Stimulated activated naive CD8-positive, alpha-beta T cell treated with anti-CD3 and anti-CD28 coated beads, Interleukin-15, Interleukin-2, amounts not matched to agents 100 U/mL and 50 U/mL, for 24 hours (primary cell): ENCODE measurements at regions not wholly inside any gene's neighbourhood (a gene's known extent, or its start where the extent isn't known, plus 50 kb on each side); places are given as distances from the start of the nearest gene placed in this dataset.
"Not testable (repeated sequence)": the region's sequence is repeated elsewhere in the genome, so short reads cannot be mapped to it uniquely, and the experiment has no call there.

ENCODE experiments used
- ATAC-seq: fragments of 150-1000 bp; cut with Tn5 transposase; one replicate; pipeline ENCODE4 v1.10.0; 2021
- DNase-seq: peaks from one replicate; pipeline ENCODE4 v3.0.0; 2021

GRCh38 chr1:29682919-29683295, 446.6 kb downstream of the PTPRU start:
- DNase-seq: no peak
- no peak for ATAC-seq

GRCh38 chr1:29682171-29682918, 446.0 kb downstream of the PTPRU start:
- DNase-seq (no peak), ATAC-seq (no peak)

DNA sequence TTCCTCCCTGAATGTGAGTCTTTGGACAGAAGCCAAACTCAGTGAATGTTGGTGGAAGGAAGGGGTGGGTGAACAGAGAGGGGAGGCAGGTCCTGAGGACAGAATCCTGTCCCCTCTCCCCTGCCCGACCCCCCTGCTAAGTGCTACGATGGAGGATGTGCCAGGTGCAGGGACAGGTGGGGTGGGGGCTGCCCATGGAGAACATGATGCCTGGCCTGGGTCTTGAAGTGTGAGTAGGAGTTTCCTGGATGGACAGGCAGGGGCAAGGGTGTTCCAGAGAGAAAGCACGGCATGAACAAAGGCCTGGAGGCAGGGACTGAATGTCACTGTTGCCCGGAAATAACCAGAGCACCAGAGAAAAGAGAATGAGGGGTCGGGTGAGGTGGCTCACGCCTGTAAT, 445.1 kb downstream of the PTPRU start:
- ATAC-seq, DNase-seq: not testable (repeated sequence)

- no peak for DNase-seq
- ATAC-seq: no peak
Observed at GRCh38 chr1:29679828-29680558, 443.7 kb downstream of the PTPRU start.

DNA sequence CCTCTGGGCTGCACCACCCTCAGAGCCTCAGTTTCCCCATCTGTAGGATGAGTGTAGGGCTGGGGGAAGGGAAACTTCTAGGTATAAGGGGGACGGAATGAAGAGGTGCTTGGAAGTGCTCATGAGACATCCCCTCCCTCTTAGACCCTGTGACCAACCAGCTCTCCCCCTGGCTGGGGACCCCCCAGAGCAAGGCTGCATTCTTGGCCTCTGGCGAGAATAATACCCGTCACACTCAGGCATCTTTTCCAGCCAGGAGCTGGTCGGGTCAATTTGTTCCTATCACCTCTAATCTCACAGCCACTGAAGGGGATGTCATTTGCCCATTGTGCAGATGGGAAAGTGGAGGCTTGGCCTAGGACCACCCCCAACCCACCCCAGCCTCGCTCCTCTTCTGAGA, 443.0 kb downstream of the PTPRU start:
- ATAC-seq (no peak), DNase-seq (no peak)

- DNase-seq: no peak
- no peak for ATAC-seq
Observed at GRCh38 chr1:29677028-29678024, 441.0 kb downstream of the PTPRU start.

DNA sequence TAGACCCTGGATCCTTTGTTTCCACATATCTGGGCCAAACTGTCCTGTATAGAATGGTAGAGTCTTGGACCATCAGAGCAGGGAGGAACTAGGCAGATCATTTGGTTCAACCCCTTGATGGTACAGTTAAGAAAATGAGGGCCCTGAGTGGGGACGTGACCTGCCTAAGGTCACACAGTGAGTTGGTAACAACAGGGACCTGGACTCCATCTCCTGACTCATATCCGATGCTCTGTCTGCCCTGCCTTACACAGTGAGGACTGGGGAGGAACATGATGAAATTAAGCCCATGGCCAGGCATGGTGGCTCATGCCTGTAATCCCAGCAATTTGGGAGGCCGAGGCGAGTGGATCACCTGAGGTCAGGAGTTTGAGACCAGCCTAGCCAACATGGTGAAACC, 440.2 kb downstream of the PTPRU start:
- ATAC-seq (no peak), DNase-seq (no peak)

GRCh38 chr1:29675481-29676263, 439.4 kb downstream of the PTPRU start:
- ATAC-seq (no peak), DNase-seq (no peak)

GRCh38 chr1:29674627-29675326, 438.5 kb downstream of the PTPRU start:
- no peak for ATAC-seq
- DNase-seq: no peak

- ATAC-seq: no peak
- no peak for DNase-seq
Observed at GRCh38 chr1:29673669-29674626, 437.6 kb downstream of the PTPRU start.

DNA sequence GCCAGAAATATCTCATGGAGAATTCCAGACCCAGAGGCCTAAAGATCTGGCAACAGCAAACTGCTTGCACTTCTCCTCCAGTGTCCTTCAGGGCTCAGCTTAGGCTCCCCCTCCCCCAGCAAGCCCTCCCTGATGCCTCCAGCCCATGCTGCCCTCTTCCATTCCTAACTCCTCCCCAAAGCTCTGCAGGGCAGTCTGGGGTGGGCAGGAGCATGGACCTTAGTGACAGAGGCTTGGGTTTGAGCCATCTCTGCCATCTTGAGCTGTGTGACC, 436.8 kb downstream of the PTPRU start:
- ATAC-seq (no peak), DNase-seq (no peak)

DNA sequence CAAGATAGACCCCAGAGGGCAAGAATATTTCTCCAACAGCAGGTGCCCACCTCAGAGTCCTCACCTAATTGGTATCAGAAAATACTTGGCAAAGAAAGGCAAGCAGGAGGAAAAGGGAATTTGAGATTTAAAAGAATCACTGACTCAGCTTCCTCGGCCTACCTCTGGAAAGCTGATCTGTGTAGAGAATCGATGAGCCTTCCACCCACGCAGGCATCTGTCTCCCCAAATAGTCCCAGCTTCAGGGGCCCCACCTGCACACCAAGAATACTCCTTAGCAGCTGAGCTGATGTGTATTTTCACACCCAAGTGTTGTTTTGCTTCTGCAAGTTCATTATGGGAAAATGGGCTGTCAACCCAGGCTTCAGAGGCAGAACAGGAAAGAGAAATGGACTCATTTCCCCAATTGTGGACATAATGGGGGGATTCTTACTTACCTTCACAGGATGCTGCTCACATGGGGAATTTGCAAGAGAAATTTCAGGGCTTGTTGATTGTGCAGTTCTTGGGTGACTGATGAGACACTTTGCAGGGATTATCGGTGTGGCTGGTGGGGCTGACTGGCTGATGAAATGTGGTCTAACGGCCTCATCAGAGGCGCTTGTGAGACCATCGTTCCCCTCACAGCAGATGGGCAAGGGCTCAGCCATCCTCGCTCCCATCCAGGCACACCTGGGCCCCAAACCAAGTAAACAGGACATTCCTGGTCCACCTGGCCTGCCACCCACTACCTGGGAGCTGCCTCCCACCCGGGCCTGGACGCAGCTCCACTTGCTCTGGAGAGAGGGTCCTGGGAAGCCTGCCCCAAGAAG, 436.3 kb downstream of the PTPRU start:
- DNase-seq: no peak
- ATAC-seq: no peak

GRCh38 chr1:29671446-29672356, 435.4 kb downstream of the PTPRU start:
- no peak for DNase-seq
- no peak for ATAC-seq

- DNase-seq: no peak
- no peak for ATAC-seq
Observed at GRCh38 chr1:29670752-29671151, 434.4 kb downstream of the PTPRU start.

DNA sequence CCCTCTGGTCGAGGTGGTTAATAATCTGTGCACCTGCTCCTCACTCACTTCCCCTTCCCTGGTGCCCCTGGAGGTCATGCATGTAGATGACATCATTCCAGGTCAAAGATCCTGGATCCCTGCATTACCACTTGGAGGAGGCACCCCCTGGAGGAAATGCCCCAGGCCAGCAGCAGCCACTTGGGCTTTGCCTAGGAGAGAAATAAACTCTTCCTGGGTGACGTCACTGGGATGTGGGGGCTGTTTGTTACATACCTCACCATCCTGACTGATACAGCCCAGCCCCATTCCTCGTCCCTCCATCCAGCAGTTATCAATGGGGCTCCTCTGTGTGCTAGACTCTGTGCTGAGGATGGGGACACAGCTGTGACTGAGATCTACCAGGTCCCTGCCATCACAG, 433.6 kb downstream of the PTPRU start:
- DNase-seq (no peak), ATAC-seq (no peak)

- ATAC-seq (no peak), DNase-seq (no peak)
Observed at GRCh38 chr1:29669158-29669871, 433.0 kb downstream of the PTPRU start.

- ATAC-seq: no peak
- no peak for DNase-seq
Observed at GRCh38 chr1:29668551-29669157, 432.3 kb downstream of the PTPRU start.
